Mononuclear cell (primary cell): ENCODE measurements at regions not wholly inside any gene's neighbourhood (a gene's known extent, or its start where the extent isn't known, plus 50 kb on each side); places are given as distances from the start of the nearest gene placed in this dataset.

ENCODE experiments used
- H3K27me3 ChIP-seq: 2 replicates; pipeline ENCODE4 v1.6.0; 2011; ENCODE audit warnings: low read length, control low read depth; ENCODE audit not compliant: insufficient read depth
- H3K4me1 ChIP-seq: 2 replicates; pipeline ENCODE4 v1.5.1; 2011; ENCODE audit warnings: mild to moderate bottlenecking, low read length, control low read depth; ENCODE audit not compliant: insufficient read depth
- H3K4me3 ChIP-seq: 2 replicates; pipeline ENCODE4 v1.5.1; 2011; ENCODE audit warnings: mild to moderate bottlenecking, low read length, moderate library complexity
- H3K9me3 ChIP-seq: 2 replicates; pipeline ENCODE4 v1.5.1; 2011; ENCODE audit warnings: low read depth, mild to moderate bottlenecking, control low read depth, low read length

GRCh38 chr2:239756790-239757760, 268.1 kb downstream of the NDUFA10 start:
- Histone ChIP-seq H3K27me3 (no peaks in the 10 kb centered on the region), H3K4me3 (no peak overlapping the region), H3K4me1 (peaks cover 10% of the 10 kb centered on the region), H3K9me3 (no peaks in the 10 kb centered on the region)

GRCh38 chr2:239756031-239756789, 268.9 kb downstream of the NDUFA10 start:
- Histone ChIP-seq H3K4me3 (no peak overlapping the region), H3K9me3 (no peaks in the 10 kb centered on the region)

GRCh38 chr2:239753401-239753837, 271.7 kb downstream of the NDUFA10 start:
- Histone ChIP-seq H3K4me3 (no peak overlapping the region), H3K27me3 (no peaks in the 10 kb centered on the region), H3K9me3 (no peaks in the 10 kb centered on the region), H3K4me1 (peaks cover 22% of the 10 kb centered on the region)

More at GRCh38 chr2:239756031-239756789, 268.9 kb downstream of the NDUFA10 start:
- Histone ChIP-seq H3K4me1 (peaks cover 19% of the 10 kb centered on the region), H3K27me3 (no peaks in the 10 kb centered on the region)

- H3K27me3 ChIP-seq = no peaks in the 10 kb centered on the region
- H3K9me3 ChIP-seq = no peaks in the 10 kb centered on the region
- no peak overlapping the region for H3K4me3 ChIP-seq
- peaks cover 22% of the 10 kb centered on the region for H3K4me1 ChIP-seq
Measured at GRCh38 chr2:239752951-239753350, 272.2 kb downstream of the NDUFA10 start.

- Histone ChIP-seq H3K27me3 (no peaks in the 10 kb centered on the region), H3K4me3 (no peak overlapping the region), H3K9me3 (no peaks in the 10 kb centered on the region), H3K4me1 (peaks cover 22% of the 10 kb centered on the region)
Measured at GRCh38 chr2:239751679-239752355, 273.3 kb downstream of the NDUFA10 start.

GRCh38 chr2:239750929-239751678, 274.0 kb downstream of the NDUFA10 start:
- H3K9me3 ChIP-seq = no peaks in the 10 kb centered on the region
- H3K4me1 ChIP-seq = peaks cover 22% of the 10 kb centered on the region
- no peak overlapping the region for H3K4me3 ChIP-seq
- H3K27me3 ChIP-seq = no peaks in the 10 kb centered on the region

GRCh38 chr2:239750045-239750835, 274.9 kb downstream of the NDUFA10 start:
- H3K9me3 ChIP-seq = no peaks in the 10 kb centered on the region

GRCh38 chr2:239749272-239749873, 275.8 kb downstream of the NDUFA10 start:
- Histone ChIP-seq H3K27me3 (no peaks in the 10 kb centered on the region), H3K9me3 (no peaks in the 10 kb centered on the region), H3K4me1 (peaks cover 22% of the 10 kb centered on the region), H3K4me3 (no peak overlapping the region)

More at GRCh38 chr2:239750045-239750835, 274.9 kb downstream of the NDUFA10 start:
- Histone ChIP-seq H3K4me1 (peaks cover 22% of the 10 kb centered on the region), H3K4me3 (no peak overlapping the region), H3K27me3 (no peaks in the 10 kb centered on the region)

GRCh38 chr2:239748811-239749210, 276.3 kb downstream of the NDUFA10 start:
- Histone ChIP-seq H3K27me3 (no peaks in the 10 kb centered on the region), H3K4me3 (no peak overlapping the region), H3K4me1 (peaks cover 22% of the 10 kb centered on the region), H3K9me3 (no peaks in the 10 kb centered on the region)

- Histone ChIP-seq H3K9me3 (no peaks in the 10 kb centered on the region), H3K27me3 (no peaks in the 10 kb centered on the region), H3K4me3 (no peak overlapping the region), H3K4me1 (peaks cover 18% of the 10 kb centered on the region)
Measured at GRCh38 chr2:239747771-239748170, 277.4 kb downstream of the NDUFA10 start.

GRCh38 chr2:239747274-239747673, 277.9 kb downstream of the NDUFA10 start:
- H3K9me3 ChIP-seq = no peaks in the 10 kb centered on the region
- H3K27me3 ChIP-seq = no peaks in the 10 kb centered on the region
- no peak overlapping the region for H3K4me3 ChIP-seq
- peaks cover 13% of the 10 kb centered on the region for H3K4me1 ChIP-seq

- Histone ChIP-seq H3K27me3 (no peaks in the 10 kb centered on the region), H3K4me1 (peaks cover 8% of the 10 kb centered on the region), H3K9me3 (no peaks in the 10 kb centered on the region), H3K4me3 (no peak overlapping the region)
Measured at GRCh38 chr2:239746559-239747246, 278.4 kb downstream of the NDUFA10 start.
